ENCODE measurements at regions not wholly inside any gene's neighbourhood (a gene's known extent, or its start where the extent isn't known, plus 50 kb on each side); places are given as distances from the start of the nearest gene placed in this dataset.
"Not testable (repeated sequence)": the region's sequence is repeated elsewhere in the genome, so short reads cannot be mapped to it uniquely, and the experiment has no call there.

DNA sequence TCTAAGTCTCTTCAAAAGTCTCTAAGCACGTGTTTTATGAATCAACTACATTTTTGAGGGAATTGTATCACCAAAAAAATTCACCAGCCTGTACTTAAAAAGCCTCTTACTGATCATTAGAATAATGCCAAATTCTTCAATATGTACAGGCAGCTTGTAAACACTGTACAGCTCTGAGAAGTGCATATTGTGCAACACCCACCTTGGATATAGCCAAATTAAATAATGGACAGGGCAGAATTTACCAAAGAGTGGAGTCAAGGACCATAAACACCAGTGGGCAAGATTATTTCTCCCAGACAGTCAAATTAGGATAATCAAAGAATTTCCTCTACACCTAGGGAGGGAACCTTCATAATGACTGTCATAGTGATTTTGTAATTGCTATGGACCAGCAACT is 338.2 kb downstream of the NR4A2 start:
- Histone ChIP-seq H3K27ac (ENCODE audit: low read length) (no peak overlapping the region), H3K4me3 (ENCODE audit: low read length) (no peak overlapping the region), H3K4me1 (ENCODE audit: control insufficient read depth, insufficient read depth, low read length) (no peaks in the 10 kb centered on the region), H3K9me3 (replicated peaks; ENCODE audit: control insufficient read depth, low read depth, low read length) (no peaks in the 10 kb centered on the region), H3K27me3 (ENCODE audit: control insufficient read depth, insufficient read depth, low read length) (no peaks in the 10 kb centered on the region), H3K36me3 (ENCODE audit: control insufficient read depth, insufficient read depth, low read length) (no peaks in the 10 kb centered on the region)
- no CpG with 5 or more reads among the region's 1 CpG for WGBS (ENCODE audit: insufficient coverage)
- no peak for DNase-seq

DNA sequence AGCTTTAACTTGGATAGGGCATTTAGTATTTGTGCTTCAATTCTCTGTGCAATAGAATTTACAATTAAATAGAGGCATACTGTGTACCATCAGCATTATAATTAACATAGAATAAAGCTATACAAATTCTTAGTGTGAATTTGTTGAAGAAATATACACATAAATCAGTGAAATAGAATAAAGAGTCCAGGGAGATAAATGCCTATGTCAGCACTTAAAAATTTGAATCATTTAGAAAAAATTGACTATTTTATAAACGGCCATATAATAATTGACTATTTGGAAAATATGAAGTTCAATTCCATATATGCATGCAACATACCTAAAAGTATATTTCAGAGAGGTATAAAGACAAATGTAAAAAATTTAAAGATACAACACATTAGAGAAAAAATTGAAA is 348.7 kb downstream of the NR4A2 start:
- no peak overlapping the region for H3K27ac ChIP-seq (ENCODE audit: low read length)
- H3K36me3 ChIP-seq (ENCODE audit: control insufficient read depth, insufficient read depth, low read length): no peaks in the 10 kb centered on the region
- no peaks in the 10 kb centered on the region for H3K27me3 ChIP-seq (ENCODE audit: control insufficient read depth, insufficient read depth, low read length)
- no peak for DNase-seq
- no peaks in the 10 kb centered on the region for H3K4me1 ChIP-seq (ENCODE audit: control insufficient read depth, insufficient read depth, low read length)
- no CpG with 5 or more reads among the region's 1 CpG for WGBS (ENCODE audit: insufficient coverage)
- no peaks in the 10 kb centered on the region for H3K9me3 ChIP-seq (replicated peaks; ENCODE audit: control insufficient read depth, low read depth, low read length)
- H3K4me3 ChIP-seq (ENCODE audit: low read length): no peak overlapping the region

DNA sequence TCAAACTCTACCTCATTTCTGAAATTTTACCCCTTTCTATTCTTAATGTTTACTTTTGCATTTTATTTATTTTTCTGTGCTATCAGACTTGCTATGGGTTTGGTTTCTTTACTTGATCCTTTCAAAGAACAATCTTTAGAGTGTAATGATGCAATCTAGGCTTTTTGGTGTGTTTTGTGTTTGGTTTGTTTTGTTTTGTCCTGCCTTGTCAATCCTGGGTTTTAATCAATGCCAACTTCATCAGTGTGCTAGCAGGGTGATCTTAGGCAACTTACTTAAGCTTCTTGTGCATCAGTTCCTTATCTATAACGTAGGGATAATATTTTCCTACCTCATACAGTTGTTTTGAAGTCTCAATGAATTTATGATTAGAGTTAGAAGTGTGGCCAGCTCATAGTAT is 350.4 kb downstream of the NR4A2 start:
- no peak for DNase-seq
- Histone ChIP-seq H3K36me3 (ENCODE audit: control insufficient read depth, insufficient read depth, low read length) (no peaks in the 10 kb centered on the region), H3K9me3 (replicated peaks; ENCODE audit: control insufficient read depth, low read depth, low read length) (no peaks in the 10 kb centered on the region), H3K4me1 (ENCODE audit: control insufficient read depth, insufficient read depth, low read length) (no peaks in the 10 kb centered on the region), H3K4me3 (ENCODE audit: low read length) (no peak overlapping the region), H3K27ac (ENCODE audit: low read length) (no peak overlapping the region), H3K27me3 (ENCODE audit: control insufficient read depth, insufficient read depth, low read length) (no peaks in the 10 kb centered on the region)
- no CpG with 5 or more reads among the region's 1 CpG for WGBS (ENCODE audit: insufficient coverage)

DNA sequence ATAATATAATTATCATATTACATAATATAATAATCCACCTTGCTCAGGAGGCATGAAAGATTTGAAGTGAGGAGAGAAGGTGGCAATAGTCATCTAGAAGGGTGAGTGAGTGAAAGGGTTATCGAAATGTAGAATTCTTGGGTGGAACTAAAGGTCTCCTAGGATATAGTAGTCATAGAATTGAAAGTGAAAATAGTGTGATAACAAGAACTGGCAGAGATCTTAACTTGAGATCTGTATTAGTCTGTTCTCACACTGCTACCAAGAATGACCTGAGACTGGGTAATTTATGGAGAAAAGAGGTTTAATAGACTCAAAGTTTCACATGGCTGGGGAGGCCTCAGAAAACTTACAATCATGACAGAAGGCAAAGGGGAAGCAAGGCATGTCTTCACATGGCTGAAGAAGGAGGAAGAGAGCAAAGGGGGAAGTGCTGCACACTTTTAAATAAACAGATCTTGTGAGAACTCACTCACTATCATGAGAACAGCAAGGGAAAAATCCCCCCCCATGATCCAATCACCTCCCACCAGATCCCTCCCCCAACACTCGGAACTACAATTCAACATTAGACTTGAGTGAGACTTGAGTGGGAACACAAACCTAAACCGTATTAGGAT is 351.5 kb downstream of the NR4A2 start:
- Histone ChIP-seq H3K27me3 (ENCODE audit: control insufficient read depth, insufficient read depth, low read length) (no peaks in the 10 kb centered on the region), H3K9me3 (replicated peaks; ENCODE audit: control insufficient read depth, low read depth, low read length) (no peaks in the 10 kb centered on the region), H3K27ac (ENCODE audit: low read length) (no peak overlapping the region), H3K4me1 (ENCODE audit: control insufficient read depth, insufficient read depth, low read length) (no peaks in the 10 kb centered on the region), H3K4me3 (ENCODE audit: low read length) (no peak overlapping the region), H3K36me3 (ENCODE audit: control insufficient read depth, insufficient read depth, low read length) (no peaks in the 10 kb centered on the region)
- DNase-seq: no peak
- 80% methylated on average over 1 of the region's 3 CpGs for WGBS (ENCODE audit: insufficient coverage)

DNA sequence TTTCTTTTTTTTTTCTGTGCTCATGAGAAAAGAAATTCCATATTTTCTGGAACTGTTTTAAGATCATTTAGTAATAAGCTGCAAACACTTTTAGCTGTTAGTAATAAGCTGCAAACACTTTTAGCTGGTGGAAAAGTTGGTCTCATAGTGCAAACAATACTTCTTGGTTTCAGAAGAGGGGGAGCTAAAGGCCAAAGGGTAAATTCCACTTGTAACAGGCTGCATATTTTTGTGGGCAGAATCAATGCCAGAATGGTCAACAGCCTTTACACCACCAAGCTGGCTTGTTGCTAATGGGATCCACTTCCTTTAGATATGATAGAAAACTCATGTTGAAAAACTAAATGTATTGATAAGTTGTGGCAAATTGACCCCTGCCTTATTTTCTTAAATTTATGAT is 356.8 kb downstream of the NR4A2 start:
- H3K36me3 ChIP-seq (ENCODE audit: control insufficient read depth, insufficient read depth, low read length): no peaks in the 10 kb centered on the region
- no peak overlapping the region for H3K27ac ChIP-seq (ENCODE audit: low read length)
- H3K9me3 ChIP-seq (replicated peaks; ENCODE audit: control insufficient read depth, low read depth, low read length): no peaks in the 10 kb centered on the region
- no peak overlapping the region for H3K4me3 ChIP-seq (ENCODE audit: low read length)
- no peaks in the 10 kb centered on the region for H3K27me3 ChIP-seq (ENCODE audit: control insufficient read depth, insufficient read depth, low read length)
- DNase-seq: peak; percentile 15
- no peaks in the 10 kb centered on the region for H3K4me1 ChIP-seq (ENCODE audit: control insufficient read depth, insufficient read depth, low read length)

DNA sequence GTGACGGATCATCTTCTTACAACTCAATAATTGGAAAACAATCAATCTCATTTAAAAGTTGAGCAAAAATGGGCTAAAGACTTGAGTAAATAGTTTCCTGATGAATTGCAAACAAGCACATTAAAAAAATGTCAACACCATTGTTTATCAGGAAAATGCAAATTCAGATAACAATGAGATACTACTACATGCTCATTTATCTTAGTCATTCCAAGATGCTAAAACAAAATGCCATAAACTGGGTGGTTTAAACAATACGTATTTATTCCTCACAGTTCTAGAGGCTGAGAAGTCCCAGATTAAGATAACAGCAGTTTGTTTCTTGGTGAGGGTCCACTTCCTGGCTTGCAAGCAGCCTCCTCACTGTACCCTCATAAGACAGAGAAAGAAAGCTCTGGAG is 359.6 kb downstream of the NR4A2 start:
- H3K27me3 ChIP-seq (ENCODE audit: control insufficient read depth, insufficient read depth, low read length): no peaks in the 10 kb centered on the region
- no CpG with 5 or more reads among the region's 2 CpGs for WGBS (ENCODE audit: insufficient coverage)
- DNase-seq: no peak

DNA sequence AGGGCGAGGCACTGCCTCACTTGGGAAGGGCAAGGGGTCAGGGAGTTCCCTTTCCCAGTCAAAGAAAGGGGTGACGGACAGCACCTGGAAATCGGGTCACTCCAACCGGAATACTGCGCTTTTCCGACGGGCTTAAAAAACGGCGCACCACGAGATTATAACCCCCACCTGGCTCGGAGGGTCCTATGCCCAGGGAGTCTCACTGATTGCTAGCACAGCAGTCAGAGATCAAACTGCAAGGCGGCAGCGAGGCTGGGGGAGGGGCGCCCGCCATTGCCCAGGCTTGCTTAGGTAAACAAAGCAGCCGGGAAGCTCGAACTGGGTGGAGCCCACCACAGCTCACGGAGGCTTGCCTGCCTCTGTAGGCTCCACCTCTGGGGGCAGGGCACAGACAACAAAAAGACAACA is 366.5 kb downstream of the NR4A2 start:
- H3K36me3 ChIP-seq (ENCODE audit: control insufficient read depth, insufficient read depth, low read length); H3K9me3 ChIP-seq (replicated peaks; ENCODE audit: control insufficient read depth, low read depth, low read length); DNase-seq; H3K4me3 ChIP-seq (ENCODE audit: low read length); H3K4me1 ChIP-seq (ENCODE audit: control insufficient read depth, insufficient read depth, low read length); H3K27ac ChIP-seq (ENCODE audit: low read length); H3K27me3 ChIP-seq (ENCODE audit: control insufficient read depth, insufficient read depth, low read length): not testable (repeated sequence)
- WGBS (ENCODE audit: insufficient coverage): 91% methylated on average over 7 of the region's 18 CpGs

More for the DNA sequence above, 359.6 kb downstream of the NR4A2 start:
- Histone ChIP-seq H3K36me3 (ENCODE audit: control insufficient read depth, insufficient read depth, low read length) (no peaks in the 10 kb centered on the region), H3K9me3 (replicated peaks; ENCODE audit: control insufficient read depth, low read depth, low read length) (no peaks in the 10 kb centered on the region), H3K27ac (ENCODE audit: low read length) (no peak overlapping the region), H3K4me3 (ENCODE audit: low read length) (no peak overlapping the region), H3K4me1 (ENCODE audit: control insufficient read depth, insufficient read depth, low read length) (no peaks in the 10 kb centered on the region)

DNA sequence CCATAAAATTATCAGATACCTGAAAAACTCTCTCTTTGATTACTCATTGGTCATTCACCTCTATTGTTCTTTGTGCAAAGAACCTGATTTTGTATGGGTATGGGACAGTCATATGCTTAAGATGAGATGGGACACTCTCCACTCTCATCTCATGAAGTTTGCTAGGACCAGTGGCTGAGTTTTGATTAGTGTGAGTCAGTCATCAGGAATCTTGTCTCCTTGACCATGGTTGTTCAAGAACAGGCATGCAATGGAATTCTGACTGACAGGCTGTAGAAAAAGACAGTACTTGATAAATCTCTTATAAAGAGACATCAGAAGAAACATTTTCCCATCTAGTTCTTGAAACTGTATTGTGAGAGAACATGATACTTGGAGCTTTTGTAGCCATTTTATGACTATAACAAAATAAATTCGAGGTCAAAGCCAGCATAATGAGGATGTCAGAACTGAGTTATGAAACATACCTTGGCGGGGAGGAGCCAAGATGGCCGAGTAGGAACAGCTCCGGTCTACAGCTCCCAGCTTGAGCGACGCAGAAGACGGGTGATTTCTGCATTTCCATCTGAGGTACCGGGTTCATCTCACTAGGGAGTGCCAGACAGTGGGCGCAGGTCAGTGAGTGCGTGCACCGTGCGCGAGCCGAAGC is 367.0 kb downstream of the NR4A2 start:
- H3K27me3 ChIP-seq (ENCODE audit: control insufficient read depth, insufficient read depth, low read length): no peaks in the 10 kb centered on the region
- H3K36me3 ChIP-seq (ENCODE audit: control insufficient read depth, insufficient read depth, low read length): no peaks in the 10 kb centered on the region
- H3K4me1 ChIP-seq (ENCODE audit: control insufficient read depth, insufficient read depth, low read length): no peaks in the 10 kb centered on the region
- H3K27ac ChIP-seq (ENCODE audit: low read length): no peak overlapping the region
- no peak overlapping the region for H3K4me3 ChIP-seq (ENCODE audit: low read length)
- WGBS (ENCODE audit: insufficient coverage): 95% methylated on average over 6 of the region's 14 CpGs
- DNase-seq: no peak
- no peaks in the 10 kb centered on the region for H3K9me3 ChIP-seq (replicated peaks; ENCODE audit: control insufficient read depth, low read depth, low read length)

DNA sequence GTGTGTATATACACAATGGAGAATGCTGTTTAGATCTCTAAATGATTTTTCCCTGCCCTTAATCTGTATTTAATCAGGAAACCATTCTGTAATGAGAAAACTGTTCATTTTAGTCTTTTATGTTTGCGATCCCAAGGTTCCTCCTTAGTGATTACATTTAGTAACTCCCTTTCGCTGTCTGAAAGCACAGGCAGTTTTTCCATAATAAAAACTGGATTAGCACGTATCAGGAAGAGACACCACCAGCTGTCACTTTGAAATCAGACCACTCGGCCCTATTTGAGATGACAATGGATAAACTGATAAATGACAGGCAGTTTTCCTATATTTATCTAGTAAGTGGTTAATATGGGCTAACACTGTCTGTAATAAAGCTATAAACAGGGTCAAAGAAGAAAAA is 370.9 kb downstream of the NR4A2 start:
- Histone ChIP-seq H3K36me3 (ENCODE audit: control insufficient read depth, insufficient read depth, low read length) (no peaks in the 10 kb centered on the region), H3K4me1 (ENCODE audit: control insufficient read depth, insufficient read depth, low read length) (no peaks in the 10 kb centered on the region), H3K4me3 (ENCODE audit: low read length) (no peak overlapping the region), H3K27ac (ENCODE audit: low read length) (no peak overlapping the region), H3K9me3 (replicated peaks; ENCODE audit: control insufficient read depth, low read depth, low read length) (no peaks in the 10 kb centered on the region), H3K27me3 (ENCODE audit: control insufficient read depth, insufficient read depth, low read length) (no peaks in the 10 kb centered on the region)
- no peak for DNase-seq
- WGBS (ENCODE audit: insufficient coverage): no CpG with 5 or more reads among the region's 4 CpGs

DNA sequence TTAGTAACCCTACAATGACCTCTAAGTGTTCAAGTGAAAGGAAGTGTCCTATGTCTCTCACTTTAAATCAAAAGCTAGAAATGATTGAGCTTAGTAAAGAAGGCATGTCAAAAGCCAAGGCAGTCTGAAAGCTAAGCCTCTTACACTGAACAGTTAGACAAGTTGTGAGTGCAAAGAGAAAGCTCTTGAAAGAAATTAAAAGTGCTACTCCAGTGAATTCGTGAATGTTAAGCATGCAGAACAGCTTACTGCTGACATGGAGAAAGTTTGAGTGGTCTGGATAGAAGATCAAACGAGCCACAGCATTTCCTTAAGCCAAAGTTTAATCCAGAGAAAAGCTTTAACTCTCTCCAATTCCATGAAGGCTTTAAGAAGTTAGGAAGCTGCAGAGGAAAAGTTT is 373.7 kb downstream of the NR4A2 start:
- H3K9me3 ChIP-seq (replicated peaks; ENCODE audit: control insufficient read depth, low read depth, low read length): no peaks in the 10 kb centered on the region
- no CpG with 5 or more reads among the region's 2 CpGs for WGBS (ENCODE audit: insufficient coverage)
- DNase-seq: no peak
- H3K27me3 ChIP-seq (ENCODE audit: control insufficient read depth, insufficient read depth, low read length): no peaks in the 10 kb centered on the region
- H3K27ac ChIP-seq (ENCODE audit: low read length): no peak overlapping the region
- no peak overlapping the region for H3K4me3 ChIP-seq (ENCODE audit: low read length)
- no peaks in the 10 kb centered on the region for H3K4me1 ChIP-seq (ENCODE audit: control insufficient read depth, insufficient read depth, low read length)
- H3K36me3 ChIP-seq (ENCODE audit: control insufficient read depth, insufficient read depth, low read length): no peaks in the 10 kb centered on the region

DNA sequence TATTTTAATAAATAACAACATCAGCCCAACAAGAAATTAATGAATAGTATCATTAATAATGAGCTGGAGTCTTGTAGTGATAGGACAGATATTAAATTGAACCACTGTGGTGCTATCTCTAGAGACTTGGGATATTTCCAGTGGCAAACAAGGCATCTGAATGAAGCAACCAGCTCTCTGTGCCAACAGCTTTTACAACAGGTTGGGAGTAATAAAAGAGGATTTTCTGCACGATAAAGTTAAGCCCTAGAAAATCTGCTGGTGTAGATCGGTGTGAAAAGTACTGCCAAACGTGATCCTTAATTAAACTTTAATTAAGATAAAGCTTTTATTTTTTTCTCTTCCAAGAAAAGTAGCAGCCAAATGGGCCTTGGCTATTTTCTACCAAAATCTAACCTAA is 385.5 kb downstream of the NR4A2 start:
- Histone ChIP-seq H3K4me3 (ENCODE audit: low read length) (no peak overlapping the region), H3K36me3 (ENCODE audit: control insufficient read depth, insufficient read depth, low read length) (no peaks in the 10 kb centered on the region), H3K27me3 (ENCODE audit: control insufficient read depth, insufficient read depth, low read length) (no peaks in the 10 kb centered on the region), H3K4me1 (ENCODE audit: control insufficient read depth, insufficient read depth, low read length) (no peaks in the 10 kb centered on the region), H3K27ac (ENCODE audit: low read length) (no peak overlapping the region), H3K9me3 (replicated peaks; ENCODE audit: control insufficient read depth, low read depth, low read length) (no peaks in the 10 kb centered on the region)
- DNase-seq: no peak
- no CpG with 5 or more reads among the region's 3 CpGs for whole genome bisulfite sequencing (ENCODE audit: insufficient coverage)
